HepG2 (cell line): ENCODE measurements at regions not wholly inside any gene's neighbourhood (a gene's known extent, or its start where the extent isn't known, plus 50 kb on each side); places are given as distances from the start of the nearest gene placed in this dataset.
A peak's percentile ranks its signal among the peaks of the same experiment; 100 is the strongest.

Source experiments
- ARHGAP35 ChIP-seq: sonication (generic); formaldehyde crosslinking; IDR thresholded peaks from 2 replicates; pipeline ENCODE4 v1.9.0; 2022; ENCODE audit warnings: mild to moderate bottlenecking, inconsistent platforms, moderate library complexity, missing genetic modification reagents, borderline replicate concordance
- ATF1 ChIP-seq: IDR thresholded peaks from 2 replicates; pipeline ENCODE4 v1.6.1; 2016; ENCODE audit warnings: mild to moderate bottlenecking, control low read depth
- BATF2 ChIP-seq: sonication (generic); formaldehyde crosslinking; IDR thresholded peaks from 2 replicates; pipeline ENCODE4 v1.8.0; 2022; ENCODE audit warnings: mild to moderate bottlenecking, missing genetic modification reagents, moderate library complexity
- CCDC6 ChIP-seq: sonication (generic); formaldehyde crosslinking; IDR thresholded peaks from 2 replicates; pipeline ENCODE4 v1.8.1; 2022; ENCODE audit warnings: mild to moderate bottlenecking, missing genetic modification reagents, moderate library complexity
- EEA1 ChIP-seq: sonication (generic); formaldehyde crosslinking; IDR thresholded peaks from 2 replicates; pipeline ENCODE4 v1.5.1; 2020; ENCODE audit warnings: mild to moderate bottlenecking, missing genetic modification reagents, borderline replicate concordance
- HOMEZ ChIP-seq: IDR thresholded peaks from 2 replicates; pipeline ENCODE4 v1.6.1; 2016; ENCODE audit warnings: low read depth
- LCORL ChIP-seq, 2 experiments: fragments of 450-650 bp in 1 of 2; sonication (generic) in 1 of 2; formaldehyde crosslinking in 1 of 2; IDR thresholded peaks; 2 replicates each; pipeline versions ENCODE4 v1.5.0 to v1.6.1; 2017 to 2020; ENCODE audit warnings: antibody characterized with exemption in 1 of 2, missing genetic modification reagents in 1 of 2
- MXD4 ChIP-seq: IDR thresholded peaks from 2 replicates; pipeline ENCODE4 v1.6.1; 2016; ENCODE audit warnings: mild to moderate bottlenecking, missing biosample characterization, missing genetic modification reagents
- PITX1 ChIP-seq: sonication (generic); formaldehyde crosslinking; IDR thresholded peaks from 2 replicates; pipeline ENCODE4 v1.5.1; 2020; ENCODE audit warnings: mild to moderate bottlenecking, missing genetic modification reagents
- SSRP1 ChIP-seq: IDR thresholded peaks from 2 replicates; pipeline ENCODE4 v1.6.1; 2016; ENCODE audit warnings: control low read depth
- TEAD3 ChIP-seq: optimal IDR thresholded peaks from 2 replicates; pipeline ENCODE3; 2016; ENCODE audit warnings: borderline replicate concordance
- TGIF2 ChIP-seq: IDR thresholded peaks from 2 replicates; pipeline ENCODE4 v1.6.1; 2016; ENCODE audit warnings: control low read depth, missing compliant biosample characterization
- THAP9 ChIP-seq: sonication (generic); formaldehyde crosslinking; IDR thresholded peaks from 2 replicates; pipeline ENCODE4; 2020; ENCODE audit warnings: missing genetic modification reagents, mild to moderate bottlenecking, borderline replicate concordance
- ZBTB8A ChIP-seq: sonication (generic); formaldehyde crosslinking; IDR thresholded peaks from 2 replicates; pipeline ENCODE4 v1.4.0; 2020; ENCODE audit warnings: mild to moderate bottlenecking, low read depth, missing genetic modification reagents, borderline replicate concordance
- ZNF12 ChIP-seq: sonication (generic); formaldehyde crosslinking; IDR thresholded peaks from 2 replicates; pipeline ENCODE4 v1.5.0; 2020; ENCODE audit warnings: missing genetic modification reagents
- ZNF136 ChIP-seq: sonication (generic); formaldehyde crosslinking; IDR thresholded peaks from 2 replicates; pipeline ENCODE4 v1.8.1; 2022; ENCODE audit warnings: low read depth, mild to moderate bottlenecking, moderate library complexity, missing genetic modification reagents
- ZNF224 ChIP-seq: sonication (generic); formaldehyde crosslinking; IDR thresholded peaks from 2 replicates; pipeline ENCODE4 v1.5.0; 2020; ENCODE audit warnings: mild to moderate bottlenecking, missing genetic modification reagents
- ZNF263 ChIP-seq: sonication (generic); formaldehyde crosslinking; IDR thresholded peaks from 2 replicates; pipeline ENCODE4 v1.4.0; 2020; ENCODE audit warnings: missing genetic modification reagents
- ZNF331 ChIP-seq: sonication (generic); formaldehyde crosslinking; IDR thresholded peaks from 2 replicates; pipeline ENCODE4 v1.4.0; 2020; ENCODE audit warnings: missing genetic modification reagents
- ZNF335 ChIP-seq: sonication (generic); formaldehyde crosslinking; IDR thresholded peaks from 2 replicates; pipeline ENCODE4 v1.4.0; 2020; ENCODE audit warnings: missing genetic modification reagents
- ZNF563 ChIP-seq: sonication (generic); formaldehyde crosslinking; IDR thresholded peaks from 2 replicates; pipeline ENCODE4 v1.8.0; 2022; ENCODE audit warnings: mild to moderate bottlenecking, moderate library complexity, missing genetic modification reagents
- ZNF674 ChIP-seq: sonication (generic); formaldehyde crosslinking; IDR thresholded peaks from 2 replicates; pipeline ENCODE4 v1.5.0; 2020; ENCODE audit warnings: low read depth, mild to moderate bottlenecking, missing genetic modification reagents
- ZNF678 ChIP-seq: sonication (generic); formaldehyde crosslinking; IDR thresholded peaks from 2 replicates; pipeline ENCODE4 v1.4.0; 2020; ENCODE audit warnings: mild to moderate bottlenecking, missing genetic modification reagents
- ZNF704 ChIP-seq: sonication (generic); formaldehyde crosslinking; IDR thresholded peaks from 2 replicates; pipeline ENCODE4 v1.8.1; 2023; ENCODE audit warnings: mild to moderate bottlenecking, inconsistent platforms, moderate library complexity, missing genetic modification reagents, borderline replicate concordance
- ZSCAN29 ChIP-seq: sonication (generic); formaldehyde crosslinking; conservative IDR thresholded peaks from 2 replicates; pipeline ENCODE4 v1.4.0; 2020; ENCODE audit warnings: mild to moderate bottlenecking, missing genetic modification reagents

GRCh38 chr1:244970744-244971551, 106.6 kb upstream of the HNRNPU start (continued):
- TF ChIP-seq ATF1 (CRISPR knock-in tag) (peak; percentile 96), THAP9 (CRISPR knock-in tag) (peak; percentile 99), ZBTB8A (0 out of 2 replicates have a peak, but pooled peaks have one; percentile 52), TEAD3 (CRISPR knock-in tag) (no peak), ZNF674 (CRISPR knock-in tag) (no peak), BATF2 (CRISPR knock-in tag) (no peak), CCDC6 (CRISPR knock-in tag) (no peak; the same call in 1 of the 2 replicates), LCORL (IDR thresholded peaks at IDR 0.05) (no peak), LCORL (CRISPR knock-in tag; IDR thresholded peaks at IDR 0.05) (peak; percentile 55; the same call in 1 of the 2 replicates), ZNF12 (CRISPR knock-in tag) (no peak), ZNF224 (no peak), ZNF335 (CRISPR knock-in tag) (peak; percentile 79; the same call in 1 of the 2 replicates), ZNF678 (no peak), ZNF263 (CRISPR knock-in tag) (peak; percentile 95), HOMEZ (CRISPR knock-in tag) (peak; percentile 57), EEA1 (no peak), ZNF704 (CRISPR knock-in tag) (no peak), ZNF136 (CRISPR knock-in tag) (0 out of 2 replicates have a peak, but pooled peaks have one; percentile 27), MXD4 (CRISPR knock-in tag) (peak; percentile 49; the same call in 1 of the 2 replicates), ZNF563 (CRISPR knock-in tag) (0 out of 2 replicates have a peak, but pooled peaks have one; percentile 17), ZNF331 (CRISPR knock-in tag) (peak; percentile 70), ARHGAP35 (CRISPR knock-in tag) (peak; percentile 73; the same call in 1 of the 2 replicates), PITX1 (CRISPR knock-in tag) (no peak; the same call in 1 of the 2 replicates), TGIF2 (CRISPR knock-in tag) (no peak; the same call in 1 of the 2 replicates), SSRP1 (CRISPR knock-in tag) (no peak), ZSCAN29 (CRISPR knock-in tag) (0 out of 2 replicates have a peak, but pooled peaks have one; percentile 13)
